Tibial artery (tissue), 4 donors: ENCODE measurements at regions not wholly inside any gene's neighbourhood (a gene's known extent, or its start where the extent isn't known, plus 50 kb on each side); places are given as distances from the start of the nearest gene placed in this dataset.

Experiments used
- DNase-seq, 2 donors: peaks; one replicate each; pipeline ENCODE4 v3.0.0-alpha.2; 2019
- H3K27ac ChIP-seq, 2 donors: fragments of 200-600 bp; sonication (generic) in 1 of 2; 1 replicate in 1 of 2; 2 replicates in 1 of 2; pipeline ENCODE4 v1.5.1; 2018 to 2019; ENCODE audit warnings: mild to moderate bottlenecking in 1 of 2
- H3K27me3 ChIP-seq, 2 donors: fragments of 200-600 bp; sonication (generic) in 1 of 2; one replicate each; pipeline versions ENCODE4 v1.5.1 to v1.6.0; 2016 to 2019
- H3K36me3 ChIP-seq, 3 donors: fragments of 200-600 bp; sonication (generic) in 2 of 3; one replicate each; pipeline ENCODE4 v1.5.1; 2016 to 2019; ENCODE audit warnings: mild to moderate bottlenecking in 2 of 3
- H3K4me1 ChIP-seq, 4 donors: fragments of 200-600 bp; sonication (generic) in 2 of 4; 1 replicate in 3 of 4; 2 replicates in 1 of 4; pipeline ENCODE4 v1.5.1; 2016 to 2019
- H3K4me3 ChIP-seq, 2 donors: fragments of 200-600 bp; sonication (generic) in 1 of 2; 1 replicate in 1 of 2; 2 replicates in 1 of 2; pipeline ENCODE4 v1.5.1; 2018 to 2019; ENCODE audit warnings: mild to moderate bottlenecking in 2 of 2
- H3K9me3 ChIP-seq, 3 donors: fragments of 200-600 bp; sonication (generic) in 1 of 3; one replicate each; pipeline ENCODE4 v1.5.1; 2016 to 2019
- intact Hi-C: fragments of 100-400 bp; cut with DNase I; formaldehyde crosslinking; loops from one replicate; pipeline ENCODE4 v1.15.0; 2023; ENCODE audit warnings: low total_unique reads
- TF ChIP-seq, protein P1 (sequence below), 2 experiments: fragments of 200-600 bp in 1 of 2; fragments of 450-650 bp in 1 of 2; IDR thresholded peaks; one replicate each; pipeline ENCODE4 v1.5.1; 2017 to 2019; ENCODE audit warnings: antibody characterized with exemption in 2 of 2, mild to moderate bottlenecking in 1 of 2, moderate library complexity in 1 of 2

GRCh38 chr15:66838202-66838601, 136.2 kb downstream of the SMAD6 start:
- DNase-seq = peak in 1 of 2 donors; percentile 39
- H3K4me1 ChIP-seq = peaks cover 0 to 37% (median 29%) of the 10 kb centered on the region in 4 donors
- intact Hi-C loops = loop anchor here (5.0 kb wide), 1 partner anchor 46 kb away; no protein-coding TSS in a partner anchor
- TF ChIP-seq, protein P1, sequence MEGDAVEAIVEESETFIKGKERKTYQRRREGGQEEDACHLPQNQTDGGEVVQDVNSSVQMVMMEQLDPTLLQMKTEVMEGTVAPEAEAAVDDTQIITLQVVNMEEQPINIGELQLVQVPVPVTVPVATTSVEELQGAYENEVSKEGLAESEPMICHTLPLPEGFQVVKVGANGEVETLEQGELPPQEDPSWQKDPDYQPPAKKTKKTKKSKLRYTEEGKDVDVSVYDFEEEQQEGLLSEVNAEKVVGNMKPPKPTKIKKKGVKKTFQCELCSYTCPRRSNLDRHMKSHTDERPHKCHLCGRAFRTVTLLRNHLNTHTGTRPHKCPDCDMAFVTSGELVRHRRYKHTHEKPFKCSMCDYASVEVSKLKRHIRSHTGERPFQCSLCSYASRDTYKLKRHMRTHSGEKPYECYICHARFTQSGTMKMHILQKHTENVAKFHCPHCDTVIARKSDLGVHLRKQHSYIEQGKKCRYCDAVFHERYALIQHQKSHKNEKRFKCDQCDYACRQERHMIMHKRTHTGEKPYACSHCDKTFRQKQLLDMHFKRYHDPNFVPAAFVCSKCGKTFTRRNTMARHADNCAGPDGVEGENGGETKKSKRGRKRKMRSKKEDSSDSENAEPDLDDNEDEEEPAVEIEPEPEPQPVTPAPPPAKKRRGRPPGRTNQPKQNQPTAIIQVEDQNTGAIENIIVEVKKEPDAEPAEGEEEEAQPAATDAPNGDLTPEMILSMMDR (IDR thresholded peaks at IDR 0.05) = no peak
- H3K4me3 ChIP-seq = no peak overlapping the region
- H3K27ac ChIP-seq = no peak overlapping the region
- H3K36me3 ChIP-seq = no peaks in the 10 kb centered on the region
- no peaks in the 10 kb centered on the region for H3K9me3 ChIP-seq
- no peaks in the 10 kb centered on the region for H3K27me3 ChIP-seq

DNA sequence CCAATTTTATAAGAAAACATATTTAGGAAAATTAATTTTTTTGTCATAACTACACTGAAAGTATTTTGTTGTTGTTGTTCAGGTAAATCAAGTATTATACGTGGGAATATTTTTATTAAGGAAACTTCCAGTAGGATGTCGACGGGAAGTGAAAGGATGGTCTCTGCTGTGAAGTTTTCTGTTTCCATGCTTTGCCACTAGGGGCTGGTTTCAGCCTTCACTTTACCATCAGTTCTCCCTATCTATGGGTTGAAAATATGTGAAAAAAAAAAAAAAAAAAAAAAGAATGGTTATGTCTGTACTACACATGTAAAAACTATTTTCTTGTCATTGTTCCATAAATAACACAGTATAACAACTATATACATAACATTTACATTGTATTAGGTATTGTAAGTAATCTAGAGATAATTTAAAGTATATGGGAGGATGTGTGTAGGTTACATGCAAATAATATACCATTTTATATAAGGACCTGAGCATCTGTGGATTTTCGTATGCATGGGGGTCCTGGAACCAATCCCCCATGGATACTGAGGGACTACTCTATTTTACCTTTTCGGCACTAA, 136.7 kb downstream of the SMAD6 start:
- peak overlapping the region in 1 of 2 donors; percentile 91 for H3K27ac ChIP-seq
- intact Hi-C loops = loop anchor here (5.0 kb wide), 1 partner anchor 46 kb away; no protein-coding TSS in a partner anchor

DNA sequence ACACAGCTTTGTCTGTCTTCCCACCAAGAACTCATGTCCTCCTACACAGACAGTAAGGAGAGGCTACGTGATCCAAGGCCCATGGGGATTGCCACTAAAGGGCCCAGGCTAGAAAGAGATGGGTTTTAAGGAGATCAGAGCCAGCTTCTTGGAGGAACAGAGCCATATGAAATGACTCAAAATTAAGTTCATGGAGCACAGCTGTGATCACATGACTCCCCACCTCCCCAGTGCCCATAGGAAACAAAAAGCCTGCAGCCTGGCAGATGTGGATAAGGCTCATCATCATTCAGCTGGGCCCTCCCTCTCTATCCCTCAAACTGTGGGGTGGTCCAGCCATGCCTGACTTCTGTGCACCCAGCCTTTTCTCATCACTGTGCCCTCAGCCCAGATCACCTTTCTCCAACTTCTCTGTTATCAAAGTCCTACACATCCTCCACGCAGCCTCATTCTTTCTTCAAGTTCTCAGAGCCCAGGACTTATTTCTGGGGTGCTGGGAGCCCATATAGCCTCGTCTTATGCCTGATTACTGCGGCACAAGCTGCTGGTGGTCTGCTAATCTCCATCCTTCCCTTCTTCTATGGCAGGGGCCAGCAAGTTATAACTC, 137.6 kb downstream of the SMAD6 start:
- TF ChIP-seq, protein P1 (IDR thresholded peaks at IDR 0.05) = no peak
- H3K36me3 ChIP-seq = no peaks in the 10 kb centered on the region
- H3K27ac ChIP-seq = peak overlapping the region; percentile 91 to 92
- H3K9me3 ChIP-seq = no peaks in the 10 kb centered on the region
- no peaks in the 10 kb centered on the region for H3K27me3 ChIP-seq
- peaks cover 0 to 51% (median 41%) of the 10 kb centered on the region in 4 donors for H3K4me1 ChIP-seq
- no peak overlapping the region for H3K4me3 ChIP-seq
- intact Hi-C loops = loop anchor here (5.0 kb wide), 1 partner anchor 47 kb away; no protein-coding TSS in a partner anchor
- DNase-seq = peak in 1 of 2 donors; percentile 63

More for the DNA sequence above, 136.7 kb downstream of the SMAD6 start:
- no peak for DNase-seq
- Histone ChIP-seq H3K4me1 (peaks cover 0 to 42% (median 35%) of the 10 kb centered on the region in 4 donors), H3K27me3 (no peaks in the 10 kb centered on the region), H3K9me3 (no peaks in the 10 kb centered on the region), H3K4me3 (no peak overlapping the region), H3K36me3 (no peaks in the 10 kb centered on the region)
- TF ChIP-seq, protein P1 (IDR thresholded peaks at IDR 0.05) = peak; percentile 27 to 39

- Histone ChIP-seq H3K9me3 (no peaks in the 10 kb centered on the region), H3K27ac (peak overlapping the region; percentile 91 to 92), H3K4me3 (no peak overlapping the region), H3K27me3 (no peaks in the 10 kb centered on the region), H3K4me1 (peaks cover 0 to 51% (median 41%) of the 10 kb centered on the region in 4 donors), H3K36me3 (no peaks in the 10 kb centered on the region)
- TF ChIP-seq, protein P1 (IDR thresholded peaks at IDR 0.05) = no peak
- intact Hi-C loops = no loop called here
- DNase-seq = peak; percentile 54 to 65
These were observed 138.8 kb downstream of the SMAD6 start for GRCh38 chr15:66840615-66841390.

DNA sequence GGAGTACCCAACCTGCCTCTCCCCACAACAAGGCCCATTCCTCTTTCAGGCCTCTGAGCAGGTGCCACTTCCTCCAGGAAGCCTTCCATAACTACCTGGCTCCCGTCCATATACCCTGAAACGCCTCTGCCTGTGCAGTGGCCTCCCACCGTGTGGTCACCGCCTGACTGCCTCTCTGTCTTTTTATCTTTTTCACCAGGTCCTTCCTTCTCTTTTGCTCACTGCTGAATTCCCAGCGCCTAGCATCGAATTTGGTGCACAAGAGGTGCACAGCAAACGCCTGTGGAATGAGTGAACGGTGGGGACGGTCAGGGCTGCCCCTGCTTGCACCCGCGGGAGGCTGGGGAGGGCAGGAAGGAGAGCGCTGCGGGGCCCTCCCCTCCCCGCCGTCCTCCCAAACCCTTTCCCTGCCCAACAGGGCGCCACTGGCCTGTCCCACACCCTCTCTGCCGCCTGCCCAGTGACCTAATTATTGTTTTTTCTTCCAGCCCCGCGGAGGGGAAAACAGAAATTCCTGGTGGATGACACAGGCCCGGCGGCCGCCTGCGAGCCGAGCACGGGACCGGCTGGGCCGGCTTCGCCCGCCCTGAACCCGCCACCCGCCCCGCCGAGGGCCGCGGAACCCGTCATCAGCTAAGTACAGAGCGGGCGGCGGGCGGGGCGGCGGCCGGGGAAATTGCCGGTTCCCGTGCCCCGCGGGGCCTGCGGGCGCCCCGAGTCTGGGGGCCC, 140.1 kb downstream of the SMAD6 start:
- peak overlapping the region; percentile 45 to 56 for H3K4me3 ChIP-seq
- intact Hi-C loops = no loop called here
- H3K4me1 ChIP-seq = peaks cover 0 to 51% (median 41%) of the 10 kb centered on the region in 4 donors
- TF ChIP-seq, protein P1 (IDR thresholded peaks at IDR 0.05) = no peak
- no peaks in the 10 kb centered on the region for H3K9me3 ChIP-seq
- H3K36me3 ChIP-seq = no peaks in the 10 kb centered on the region
- H3K27ac ChIP-seq = peak overlapping the region; percentile 91 to 92
- DNase-seq = peak; percentile 91 to 97
- no peaks in the 10 kb centered on the region for H3K27me3 ChIP-seq
